HG03521 (cell line): ENCODE measurements at regions not wholly inside any gene's neighbourhood (a gene's known extent, or its start where the extent isn't known, plus 50 kb on each side); places are given as distances from the start of the nearest gene placed in this dataset.

ENCODE experiments used
- ATAC-seq: cut with Tn5 transposase; IDR thresholded peaks from one replicate; pipeline ENCODE4 v1.9.1; 2021; ENCODE audit warnings: mild to moderate bottlenecking, moderate library complexity; ENCODE audit not compliant: unreplicated experiment

GRCh38 chr12:67211029-67211428 lies 58.1 kb upstream of the CAND1 start:
- ATAC-seq: no peak

GRCh38 chr12:67211494-67211893 lies 57.7 kb upstream of the CAND1 start:
- no peak for ATAC-seq

GRCh38 chr12:67217647-67218046 lies 51.5 kb upstream of the CAND1 start:
- no peak for ATAC-seq
